GM19395 (cell line): ENCODE measurements at regions not wholly inside any gene's neighbourhood (a gene's known extent, or its start where the extent isn't known, plus 50 kb on each side); places are given as distances from the start of the nearest gene placed in this dataset.
A peak's percentile ranks its signal among the peaks of the same experiment; 100 is the strongest.

Experiments
- ATAC-seq: cut with Tn5 transposase; IDR thresholded peaks from one replicate; pipeline ENCODE4 v1.9.1; 2021; ENCODE audit warnings: mild to moderate bottlenecking, moderate library complexity; ENCODE audit not compliant: unreplicated experiment

DNA sequence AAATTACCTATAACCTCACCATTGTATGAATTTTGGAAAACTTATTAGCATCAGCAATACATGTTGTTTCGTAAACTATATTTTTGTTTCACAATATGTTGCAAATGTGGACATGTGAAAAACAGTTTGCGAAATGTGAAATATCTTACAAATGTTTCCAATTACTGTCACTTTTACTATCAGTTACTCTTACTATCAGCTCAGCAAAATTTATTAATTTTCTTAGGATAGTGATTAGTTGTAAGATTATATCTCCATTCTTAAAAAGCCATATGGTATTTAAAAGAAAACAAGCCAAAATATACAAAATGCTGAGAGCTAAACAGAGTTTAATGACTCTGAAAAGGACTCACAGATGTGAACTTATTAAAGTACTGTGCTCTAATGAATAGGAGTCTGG is 111.9 kb upstream of the LPAR1 start:
- no peak for ATAC-seq

DNA sequence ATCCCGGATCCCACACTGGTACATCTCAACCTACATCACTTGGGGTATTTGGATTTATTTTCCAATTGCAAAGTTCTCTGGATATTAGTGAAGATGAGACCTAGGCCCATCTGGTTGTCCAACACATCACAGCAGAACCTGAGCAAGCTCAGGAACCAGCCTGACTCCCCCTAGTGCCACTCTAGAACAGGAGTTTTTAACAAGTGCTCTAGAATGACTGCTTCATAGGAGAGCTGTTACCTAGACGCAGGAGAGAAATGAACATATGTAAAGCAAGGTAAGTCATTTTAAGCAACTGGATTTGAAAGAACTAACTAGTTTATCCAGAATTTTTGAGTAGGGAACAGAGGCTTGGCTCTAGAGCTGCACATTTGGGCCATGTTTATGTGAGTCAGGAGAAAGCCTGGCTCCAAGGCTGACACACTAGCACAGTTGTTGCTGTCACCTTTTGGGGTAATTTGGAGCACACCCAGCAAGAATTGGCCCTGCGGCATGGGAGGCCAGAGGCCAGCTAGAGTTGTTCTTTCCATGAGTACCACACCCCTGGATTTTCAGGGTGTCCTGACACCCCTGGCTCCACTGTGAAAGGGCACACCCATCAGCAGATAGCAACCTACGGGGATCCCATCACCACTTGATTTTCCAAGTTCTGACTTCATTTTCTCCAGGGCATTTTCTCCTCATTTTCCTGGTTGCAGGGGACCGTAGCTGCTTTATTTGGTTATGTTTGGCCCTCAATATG is 110.9 kb upstream of the LPAR1 start:
- peak; percentile 42 for ATAC-seq

DNA sequence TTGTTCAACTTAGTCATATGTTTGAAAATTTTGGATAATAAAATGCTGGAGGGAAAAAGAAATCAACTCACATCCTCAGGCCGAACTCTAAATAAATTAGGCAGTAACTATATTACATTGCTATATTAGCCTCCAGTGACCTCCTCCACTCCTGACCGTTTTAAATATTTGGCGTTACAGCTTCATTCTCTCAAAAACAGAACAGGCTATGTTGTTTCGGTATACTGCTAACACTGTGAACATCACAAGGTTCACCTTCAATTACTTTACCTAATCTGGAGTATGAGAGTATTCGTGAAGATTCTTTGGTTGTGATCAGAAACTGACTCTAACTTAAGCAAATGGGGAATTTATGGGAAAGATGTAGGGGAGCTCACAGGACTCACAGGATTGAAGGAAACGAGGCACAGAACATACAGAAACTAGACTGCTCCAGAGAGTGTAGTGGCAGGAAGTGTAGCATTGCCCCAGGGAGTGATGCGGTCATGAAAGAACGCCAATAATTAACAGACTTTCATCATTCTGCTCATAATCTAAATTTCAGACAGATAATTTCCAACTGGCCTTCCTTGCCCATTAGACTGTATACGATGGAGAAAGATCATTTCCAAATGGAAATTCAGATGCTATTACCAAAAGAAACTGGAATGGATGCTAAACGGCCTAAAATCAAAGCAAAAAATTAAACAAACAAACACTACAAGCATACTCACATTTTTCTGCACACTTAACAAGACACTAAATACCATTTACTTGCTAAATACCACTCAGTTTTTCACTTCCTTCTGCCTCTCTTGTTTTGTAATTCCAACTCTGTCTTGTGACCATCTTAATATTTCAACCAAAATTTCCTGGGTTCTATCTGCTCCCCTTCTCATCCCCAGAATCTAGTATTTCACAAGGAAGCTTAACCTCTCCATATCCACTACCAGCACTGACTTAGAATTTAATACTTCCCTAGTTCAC is 110.1 kb upstream of the LPAR1 start:
- ATAC-seq, result peak; percentile 80

DNA sequence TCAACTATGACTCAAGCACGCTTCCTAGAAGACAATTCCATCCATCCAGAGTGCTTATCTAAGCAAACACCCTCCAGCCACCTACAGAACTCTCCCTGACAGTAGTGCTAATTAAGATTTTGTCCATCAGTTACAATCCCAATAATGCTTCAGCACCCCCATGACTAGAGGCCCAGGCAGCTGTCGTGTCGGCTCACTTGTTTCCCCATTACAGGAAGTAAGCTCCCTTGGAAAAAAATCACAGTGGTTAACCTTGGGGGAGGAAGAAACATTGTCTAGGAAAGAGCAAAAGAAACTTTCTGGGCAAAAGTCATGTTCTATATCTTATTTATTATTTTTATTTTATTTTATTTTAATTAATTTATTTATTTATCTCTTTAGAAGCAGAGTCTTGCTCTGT is 108.8 kb upstream of the LPAR1 start:
- ATAC-seq, result no peak

- no peak for ATAC-seq
Observed at GRCh38 chr9:111144741-111145140, 106.5 kb upstream of the LPAR1 start.

DNA sequence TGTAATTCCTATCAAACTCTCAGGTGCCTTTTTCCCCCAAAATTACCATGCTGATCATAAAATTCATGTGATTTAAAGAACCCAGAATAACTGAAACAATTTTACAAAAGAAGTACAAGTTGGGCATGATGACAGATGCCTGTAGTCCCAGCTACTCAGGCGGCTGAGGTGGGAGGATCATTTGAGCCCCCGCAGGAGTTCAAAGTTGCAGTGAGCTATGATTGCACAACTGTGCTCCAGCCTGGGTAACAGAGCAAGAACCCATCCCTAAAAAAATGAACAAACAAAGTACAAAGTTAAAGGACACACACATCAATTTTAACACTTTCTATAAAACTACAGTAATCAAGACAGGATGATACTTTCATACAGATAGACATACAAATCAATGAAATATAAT is 97.9 kb upstream of the LPAR1 start:
- no peak for ATAC-seq

DNA sequence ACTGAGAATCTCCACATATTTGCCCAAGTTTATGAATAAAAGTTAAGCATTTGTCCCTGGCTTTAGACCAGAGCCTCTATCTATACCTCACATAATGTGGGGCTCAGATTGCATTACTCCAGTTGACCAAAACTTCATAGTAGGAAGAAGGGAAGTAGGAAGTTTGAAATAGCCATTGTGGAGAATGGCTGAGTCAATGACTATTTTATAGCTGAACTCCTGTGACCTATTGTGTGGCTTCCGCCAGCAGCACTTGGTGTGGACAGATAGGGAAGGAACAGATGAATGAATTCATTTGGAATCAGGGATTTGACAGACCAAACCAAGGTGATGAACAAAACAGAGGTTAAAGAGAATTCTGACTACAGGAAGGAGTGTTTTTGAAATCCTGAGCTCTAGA is 92.9 kb upstream of the LPAR1 start:
- no peak for ATAC-seq

GRCh38 chr9:111120526-111120925 is 82.3 kb upstream of the LPAR1 start:
- ATAC-seq, result no peak

DNA sequence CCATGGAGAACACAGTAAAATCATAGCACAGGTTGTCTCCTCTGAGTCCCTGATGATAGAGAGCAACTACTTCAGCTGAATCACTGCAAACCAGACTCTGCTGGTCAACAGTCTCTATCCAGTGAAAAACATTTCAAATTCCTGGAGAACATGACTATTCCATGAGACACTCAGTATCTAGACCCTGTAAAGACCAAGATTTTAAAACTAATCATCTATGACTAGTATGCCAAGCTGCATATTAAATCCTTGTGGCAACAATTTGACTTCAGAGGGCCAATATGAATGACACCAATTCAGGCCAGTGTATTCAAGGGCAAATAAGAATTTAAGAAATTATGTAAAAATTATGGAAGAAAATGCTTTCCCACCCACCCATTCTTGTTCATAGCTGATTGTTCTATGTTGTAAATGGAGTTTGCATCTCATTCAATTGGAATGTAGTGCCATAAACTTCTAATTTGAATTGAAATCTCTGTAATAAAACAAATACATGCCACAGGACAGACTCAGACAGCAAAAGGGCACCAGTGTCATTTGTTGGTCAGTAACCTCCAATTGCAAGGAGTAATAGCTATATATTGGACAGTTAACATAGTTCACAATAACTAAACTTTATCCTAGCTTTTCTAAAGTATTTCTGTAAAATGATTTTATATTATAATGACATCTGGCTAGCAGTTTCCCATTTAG is 80.1 kb upstream of the LPAR1 start:
- no peak for ATAC-seq

- ATAC-seq, result no peak
Observed at GRCh38 chr9:111114486-111114885, 76.2 kb upstream of the LPAR1 start.

GRCh38 chr9:111113712-111114111 is 75.4 kb upstream of the LPAR1 start:
- ATAC-seq, result no peak

DNA sequence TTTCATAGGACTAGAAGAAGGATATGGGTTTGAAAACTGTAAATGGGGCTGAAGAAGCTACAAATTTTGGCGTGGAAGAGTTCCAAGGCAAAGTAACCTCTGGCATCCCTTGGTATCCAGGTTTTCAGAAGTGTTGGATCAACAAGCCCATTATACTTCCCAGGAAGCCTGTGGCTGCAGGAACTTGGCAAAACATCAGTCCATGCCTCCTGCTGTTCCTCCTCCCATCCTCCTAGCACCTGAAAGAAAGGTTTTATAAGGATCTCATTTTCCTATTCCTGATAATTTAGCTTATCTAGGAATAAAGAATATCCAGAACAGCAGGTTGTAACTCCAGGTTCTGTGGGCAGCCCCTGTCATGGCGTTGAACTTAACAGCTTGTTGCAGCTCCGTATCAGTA is 72.5 kb upstream of the LPAR1 start:
- ATAC-seq, result no peak

DNA sequence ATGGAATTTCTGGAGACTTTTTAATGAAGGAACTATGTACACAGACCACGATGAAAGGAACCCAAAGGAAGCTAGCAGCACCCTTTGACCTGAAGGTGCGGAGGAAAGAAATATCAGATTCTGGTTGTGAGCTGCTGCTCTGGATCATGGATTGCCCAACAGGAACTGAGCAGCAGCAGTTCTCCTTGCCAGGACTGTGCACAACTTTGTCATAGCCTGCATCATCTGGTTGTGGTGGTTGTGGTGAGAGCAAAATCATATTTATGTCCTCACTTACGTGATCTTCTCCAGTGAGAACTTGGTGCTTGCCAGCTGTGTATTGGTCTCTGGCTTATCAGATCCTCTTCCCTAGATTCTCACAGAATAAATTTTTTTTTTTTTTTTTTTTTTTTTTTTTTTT is 70.7 kb upstream of the LPAR1 start:
- no peak for ATAC-seq

DNA sequence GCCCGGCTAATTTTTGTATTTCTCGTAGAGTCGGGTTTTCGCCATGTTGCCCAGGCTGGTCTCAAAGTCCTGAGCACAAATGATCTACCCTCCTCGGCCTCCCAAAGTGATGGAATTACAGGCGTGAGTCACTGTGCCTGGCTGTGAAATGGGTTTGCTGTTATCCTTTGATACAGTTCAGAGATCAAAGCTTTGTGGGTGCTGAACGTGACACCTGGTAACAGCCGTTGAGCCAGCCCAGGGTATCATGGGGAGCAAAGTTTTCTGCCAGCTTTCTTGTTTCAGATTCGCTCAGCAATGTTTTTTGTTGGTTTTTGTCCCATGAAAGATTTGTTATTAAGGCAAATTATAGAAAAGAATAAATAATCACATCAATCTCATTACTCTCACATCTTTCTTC is 68.9 kb upstream of the LPAR1 start:
- ATAC-seq, result no peak

- ATAC-seq, result no peak
Observed at GRCh38 chr9:111106202-111106601, 67.9 kb upstream of the LPAR1 start.

DNA sequence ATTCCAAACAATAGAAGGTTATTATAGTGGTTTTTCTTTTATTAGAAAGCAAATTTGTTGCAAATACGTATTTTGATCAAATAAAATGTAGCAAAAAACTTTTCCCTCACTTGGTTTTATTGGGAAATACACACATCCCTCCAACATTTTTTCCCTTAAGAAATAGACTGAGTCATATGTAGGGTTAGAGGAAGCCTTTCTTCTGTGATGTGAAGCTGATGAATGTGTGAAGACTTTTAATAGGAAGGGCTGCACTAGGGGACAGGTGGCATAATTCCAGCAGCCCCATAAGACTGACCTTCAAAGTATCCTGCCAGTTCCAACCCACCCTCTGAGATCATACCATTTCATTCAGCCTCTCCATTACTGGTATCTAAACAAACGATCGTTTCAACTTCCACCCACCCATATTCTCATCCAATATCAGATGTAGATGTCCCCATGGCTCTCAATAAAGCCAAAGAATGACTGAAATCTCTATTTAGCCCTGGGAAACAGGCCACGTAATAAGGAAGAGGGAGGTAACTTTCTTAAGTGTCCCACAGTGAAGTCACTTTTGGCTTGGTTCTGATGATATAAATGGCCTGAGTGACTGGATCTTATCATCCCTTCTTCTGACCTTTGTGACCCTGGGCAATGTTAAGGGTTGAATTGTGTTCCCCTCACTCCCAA is 64.7 kb upstream of the LPAR1 start:
- no peak for ATAC-seq

DNA sequence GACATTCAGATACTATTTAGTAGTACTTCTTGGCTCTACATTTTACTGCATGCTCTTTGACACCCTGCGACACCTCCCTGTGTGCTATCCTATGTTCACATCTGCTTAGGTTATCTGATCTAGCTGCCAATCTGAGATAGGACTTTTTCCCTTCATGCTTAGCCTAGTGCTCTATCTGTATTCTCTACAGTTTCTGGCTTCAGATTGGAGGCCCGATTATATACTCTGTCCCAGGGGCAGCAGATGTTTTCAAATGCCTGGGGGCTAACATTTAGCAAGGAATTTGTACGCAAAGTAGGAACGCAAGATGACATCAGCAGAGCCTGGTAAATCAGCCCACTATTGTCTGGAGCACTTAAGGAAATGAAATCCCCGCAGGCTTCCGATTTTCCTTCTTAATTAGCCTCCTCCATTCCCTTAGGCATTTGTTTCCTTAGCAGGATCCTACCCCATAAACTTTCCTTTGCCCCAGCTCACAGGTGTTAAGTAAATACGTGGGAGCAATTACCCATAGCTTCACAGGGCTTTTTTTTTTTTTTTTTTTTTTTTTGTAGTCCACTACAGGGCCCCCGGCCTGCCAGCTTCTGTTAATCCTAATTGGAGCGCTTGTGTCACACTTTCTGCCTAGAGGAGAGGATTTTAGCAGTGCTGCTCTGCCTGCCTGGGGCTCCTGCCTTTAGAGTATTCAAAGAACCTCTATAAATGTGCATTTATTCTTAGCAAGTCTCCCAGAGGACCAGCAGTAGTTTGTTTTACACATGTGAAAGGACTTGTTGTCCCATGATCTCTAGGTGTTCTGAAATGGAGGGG is 61.1 kb upstream of the LPAR1 start:
- ATAC-seq, result no peak

DNA sequence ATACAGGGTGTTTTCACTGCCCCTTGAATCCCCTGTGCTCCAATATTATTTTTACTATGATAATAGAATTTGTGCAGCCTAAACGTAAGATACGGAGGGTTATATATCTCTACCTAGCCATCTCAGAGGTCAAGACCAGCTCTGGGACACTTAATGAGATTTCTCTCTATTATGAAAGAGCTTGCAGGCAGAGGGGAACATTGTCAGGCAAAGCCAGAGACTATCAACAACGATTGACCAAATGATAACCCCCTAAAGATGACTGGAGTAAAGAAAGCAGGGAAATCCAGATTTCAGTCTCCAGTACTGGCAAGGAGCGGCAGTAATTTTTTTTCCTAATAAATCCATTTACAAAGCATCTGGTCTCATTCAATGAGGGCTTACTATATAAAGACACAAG is 59.8 kb upstream of the LPAR1 start:
- no peak for ATAC-seq

GRCh38 chr9:111096051-111096450 is 57.8 kb upstream of the LPAR1 start:
- no peak for ATAC-seq

DNA sequence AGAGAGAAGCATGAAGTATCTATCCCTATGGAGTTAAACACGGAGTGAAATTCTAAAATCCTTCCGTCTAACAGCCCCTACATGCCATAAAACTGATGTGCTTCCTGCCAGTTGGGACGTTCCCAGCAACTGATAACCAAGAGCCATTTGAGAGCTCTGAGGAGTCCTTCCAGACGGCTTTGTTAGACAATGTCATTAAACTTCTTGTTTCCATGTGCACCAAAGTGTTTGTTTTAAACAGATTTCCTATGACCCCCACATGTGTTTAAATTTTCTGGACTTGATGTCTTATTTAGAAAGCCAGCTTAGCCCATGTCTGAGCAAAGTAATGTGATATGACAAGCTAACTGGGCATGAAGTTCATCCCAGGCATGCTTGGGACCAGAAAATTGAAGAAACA is 57.2 kb upstream of the LPAR1 start:
- ATAC-seq, result no peak
